Body of pancreas (tissue), 4 donors: ENCODE measurements at regions not wholly inside any gene's neighbourhood (a gene's known extent, or its start where the extent isn't known, plus 50 kb on each side); places are given as distances from the start of the nearest gene placed in this dataset.

Experiments used
- CTCF ChIP-seq, 7 experiments: fragments of 450-650 bp in 4 of 7; fragments of 200-600 bp in 3 of 7; sonication (generic) in 3 of 7; IDR thresholded peaks; one replicate each; pipeline ENCODE4 v1.5.1; 2016 to 2019; ENCODE audit warnings: antibody characterized with exemption in 7 of 7
- POLR2A ChIP-seq, 3 donors: fragments of 450-650 bp; IDR thresholded peaks; one replicate each; pipeline ENCODE4 v1.6.1; 2016; ENCODE audit warnings: antibody characterized with exemption in 3 of 3, mild to moderate bottlenecking in 2 of 3

GRCh38 chr21:17050646-17051045, 462.2 kb upstream of the CXADR start:
- TF ChIP-seq CTCF (IDR thresholded peaks at IDR 0.05) (no peak), POLR2A (IDR thresholded peaks at IDR 0.05) (no peak)
